IMR-90 (cell line): ENCODE measurements at regions not wholly inside any gene's neighbourhood (a gene's known extent, or its start where the extent isn't known, plus 50 kb on each side); places are given as distances from the start of the nearest gene placed in this dataset.

Experiments used
- ATAC-seq: fragments of 200-7000 bp; cut with Tn5 transposase; 2 replicates; pipeline ENCODE4 v1.9.1; 2020; ENCODE audit warnings: low read depth, mild to moderate bottlenecking, moderate library complexity
- BruUV-seq: library from RNA; stranded (reverse); fragments of 400-500 nt; replicated peaks from 2 replicates; lab custom pipeline; 2021; lab: Mats Ljungman, UMichigan
- CTCF ChIA-PET: fragments of 300-600 bp; formaldehyde crosslinking; extraction: SDS; loops from one replicate; lab custom pipeline; 2021; ENCODE audit warnings: antibody characterized with exemption; lab: Yijun Ruan, JAX
- POLR2A ChIA-PET: fragments of 300-600 bp; sonication (Branson Sonifier 250); formaldehyde crosslinking; loops from one replicate; lab custom pipeline; 2022; ENCODE audit warnings: antibody characterized with exemption; ENCODE audit not compliant: unreplicated experiment; lab: Charles Lee
- DNase-seq: peaks from one replicate; pipeline ENCODE4 v3.0.0; 2013
- H2AFZ ChIP-seq: replicated peaks from 2 replicates; pipeline ENCODE3; 2013; ENCODE audit warnings: low read length, mild to moderate bottlenecking; ENCODE audit not compliant: poor library complexity
- H2AK5ac ChIP-seq: 2 replicates; pipeline ENCODE4 v1.6.1; 2013; ENCODE audit warnings: low read depth, low read length, inconsistent platforms
- H2AK9ac ChIP-seq: replicated peaks from 2 replicates; pipeline ENCODE3; 2013; ENCODE audit warnings: mild to moderate bottlenecking, low read depth, low read length, moderate library complexity; ENCODE audit not compliant: poor library complexity
- H2BK120ac ChIP-seq: 2 replicates; pipeline ENCODE4 v1.6.1; 2013; ENCODE audit warnings: low read depth, low read length, inconsistent platforms
- H2BK15ac ChIP-seq: 3 replicates; pipeline ENCODE4 v1.6.1; 2013; ENCODE audit warnings: low read depth, low read length, inconsistent platforms
- H2BK20ac ChIP-seq: 2 replicates; pipeline ENCODE4 v1.6.1; 2013; ENCODE audit warnings: low read depth, mild to moderate bottlenecking, inconsistent platforms, low read length, moderate library complexity
- H2BK5ac ChIP-seq: 2 replicates; pipeline ENCODE4 v1.6.1; 2013; ENCODE audit warnings: mild to moderate bottlenecking, low read depth, low read length, inconsistent platforms; ENCODE audit not compliant: poor library complexity, severe bottlenecking
- H3K14ac ChIP-seq: replicated peaks from 2 replicates; pipeline ENCODE4 v1.6.1; 2013; ENCODE audit warnings: low read depth, low read length, inconsistent platforms
- H3K18ac ChIP-seq: 2 replicates; pipeline ENCODE4 v1.6.1; 2013; ENCODE audit warnings: low read depth, low read length, control low read depth
- H3K23ac ChIP-seq: 2 replicates; pipeline ENCODE4 v1.6.1; 2013; ENCODE audit warnings: low read depth, low read length, inconsistent platforms
- H3K27ac ChIP-seq: 2 replicates; pipeline ENCODE4 v1.5.1; 2013; ENCODE audit warnings: mild to moderate bottlenecking, control low read depth, low read length; ENCODE audit not compliant: insufficient read depth
- H3K27me3 ChIP-seq: 2 replicates; pipeline ENCODE4 v1.6.1; 2013; ENCODE audit warnings: low read length; ENCODE audit not compliant: control insufficient read depth, insufficient read depth
- H3K36me3 ChIP-seq: 2 replicates; pipeline ENCODE4 v1.6.1; 2013; ENCODE audit warnings: low read length, mixed read lengths; ENCODE audit not compliant: control insufficient read depth, insufficient read depth
- H3K4ac ChIP-seq: 2 replicates; pipeline ENCODE4 v1.6.1; 2013; ENCODE audit warnings: low read depth, low read length, inconsistent platforms
- H3K4me1 ChIP-seq: 2 replicates; pipeline ENCODE4 v1.6.1; 2013; ENCODE audit warnings: low read length, mixed read lengths; ENCODE audit not compliant: control insufficient read depth, insufficient read depth
- H3K4me2 ChIP-seq: 2 replicates; pipeline ENCODE4 v1.6.1; 2013; ENCODE audit warnings: low read depth, mild to moderate bottlenecking, control low read depth, low read length, moderate library complexity
- H3K4me3 ChIP-seq: 2 replicates; pipeline ENCODE4 v1.5.1; 2013; ENCODE audit warnings: low read depth, mild to moderate bottlenecking, control low read depth, low read length, moderate library complexity; ENCODE audit not compliant: insufficient read depth
- H3K56ac ChIP-seq: 2 replicates; pipeline ENCODE4 v1.6.1; 2013; ENCODE audit warnings: low read length, inconsistent platforms; ENCODE audit not compliant: insufficient read depth; ENCODE audit errors: extremely low read depth
- H3K79me1 ChIP-seq, 2 experiments: 2 replicates each; pipeline ENCODE4 v1.6.1; 2013; ENCODE audit warnings: low read length in 2 of 2, inconsistent platforms in 1 of 2, low read depth in 1 of 2
- H3K9ac ChIP-seq: 2 replicates; pipeline ENCODE4 v1.6.1; 2013; ENCODE audit warnings: low read depth, low read length, control low read depth
- H3K9me1 ChIP-seq: 2 replicates; pipeline ENCODE4 v1.6.1; 2013; ENCODE audit warnings: low read length, inconsistent platforms; ENCODE audit not compliant: insufficient read depth
- H3K9me3 ChIP-seq: 2 replicates; pipeline ENCODE4 v1.6.1; 2013; ENCODE audit warnings: low read length; ENCODE audit not compliant: control insufficient read depth, insufficient read depth
- H4K20me1 ChIP-seq: 2 replicates; pipeline ENCODE4 v1.6.1; 2013; ENCODE audit warnings: low read length, inconsistent platforms; ENCODE audit not compliant: insufficient read depth
- H4K5ac ChIP-seq: 2 replicates; pipeline ENCODE4 v1.6.1; 2013; ENCODE audit warnings: mild to moderate bottlenecking, low read depth, low read length, control low read depth
- H4K8ac ChIP-seq, 2 experiments: 2 replicates each; pipeline ENCODE4 v1.6.1; 2013; ENCODE audit warnings: low read depth in 2 of 2, low read length in 2 of 2, control low read depth in 1 of 2, inconsistent platforms in 1 of 2
- H4K91ac ChIP-seq: 2 replicates; pipeline ENCODE4 v1.6.1; 2013; ENCODE audit warnings: low read depth, low read length, inconsistent platforms; ENCODE audit not compliant: insufficient read depth
- BHLHE40 ChIP-seq: fragments of 150-350 bp; IDR thresholded peaks from 2 replicates; pipeline ENCODE4 v1.6.1; 2016; ENCODE audit warnings: mild to moderate bottlenecking, low read depth, low read length
- CEBPB ChIP-seq: IDR thresholded peaks from 2 replicates; pipeline ENCODE4 v1.6.1; 2012; ENCODE audit warnings: low read depth, low read length, improper control_type of control experiment
- CHD1 ChIP-seq: IDR thresholded peaks from 2 replicates; pipeline ENCODE4 v1.6.1; 2012; ENCODE audit warnings: low read depth, low read length, improper control_type of control experiment
- FOS ChIP-seq: fragments of 150-350 bp; IDR thresholded peaks from 2 replicates; pipeline ENCODE4 v1.6.1; 2016; ENCODE audit warnings: low read depth, low read length
- MAFK ChIP-seq: IDR thresholded peaks from 2 replicates; pipeline ENCODE4 v1.6.1; 2012; ENCODE audit warnings: low read depth, low read length, improper control_type of control experiment
- MAZ ChIP-seq: IDR thresholded peaks from 2 replicates; pipeline ENCODE4 v1.6.1; 2012; ENCODE audit warnings: low read depth, mild to moderate bottlenecking, low read length, improper control_type of control experiment, moderate library complexity, borderline replicate concordance
- MXI1 ChIP-seq: IDR thresholded peaks from 2 replicates; pipeline ENCODE4 v1.6.1; 2012; ENCODE audit warnings: low read depth, mild to moderate bottlenecking, low read length, moderate library complexity, borderline replicate concordance
- NFE2L2 ChIP-seq: fragments of 150-350 bp; IDR thresholded peaks from 2 replicates; pipeline ENCODE4 v1.6.1; 2016; ENCODE audit warnings: low read depth, mild to moderate bottlenecking, low read length
- POLR2A ChIP-seq: IDR thresholded peaks from 2 replicates; pipeline ENCODE4 v1.6.1; 2012; ENCODE audit warnings: mild to moderate bottlenecking, low read depth, low read length
- RAD21 ChIP-seq: IDR thresholded peaks from 2 replicates; pipeline ENCODE4 v1.6.1; 2012; ENCODE audit warnings: low read length, improper control_type of control experiment
- RCOR1 ChIP-seq: IDR thresholded peaks from 2 replicates; pipeline ENCODE4 v1.6.1; 2012; ENCODE audit warnings: mild to moderate bottlenecking, low read length, improper control_type of control experiment; ENCODE audit not compliant: insufficient replicate concordance
- SMC3 ChIP-seq: fragments of 150-350 bp; IDR thresholded peaks from 2 replicates; pipeline ENCODE4 v1.6.1; 2016; ENCODE audit warnings: low read depth, mild to moderate bottlenecking, antibody characterized with exemption, low read length, moderate library complexity
- WGBS, 2 experiments: methylation state at CpG; one replicate each; pipeline versions ENCODE4 v1.1.5 to v1.1.7; 2013; ENCODE audit warnings: missing lambda C conversion rate in 2 of 2; ENCODE audit not compliant: insufficient read length in 1 of 2; ENCODE audit errors: extremely low coverage in 2 of 2; 5-methylcytosine and 5-hydroxymethylcytosine counted together
- dilution Hi-C: fragments of 300-500 bp; cut with HindIII; formaldehyde crosslinking; loops from one replicate; pipeline ENCODE4 v1.14.3; 2018; ENCODE audit warnings: low sequenced_read_pairs; ENCODE audit not compliant: unreplicated experiment
- in situ Hi-C: fragments of 300-500 bp; cut with MboI; formaldehyde crosslinking; loops from 3 replicates; pipeline ENCODE4 v1.14.3; 2019; ENCODE audit warnings: low sequenced_read_pairs, inconsistent platforms, mixed read lengths
- intact Hi-C: fragments of 100-400 bp; cut with micrococcal nuclease; formaldehyde crosslinking; loops from 2 replicates; pipeline ENCODE4 v1.10.0; 2022
- TF ChIP-seq, protein P1 (sequence below): fragments of 150-350 bp; IDR thresholded peaks from 2 replicates; pipeline ENCODE4 v1.6.1; 2017; ENCODE audit warnings: mild to moderate bottlenecking, antibody characterized with exemption, low read length, low read depth
- TF ChIP-seq, protein P2 (sequence below): fragments of 150-350 bp; IDR thresholded peaks from 2 replicates; pipeline ENCODE4 v1.6.1; 2016; ENCODE audit warnings: low read depth, mild to moderate bottlenecking, low read length, moderate library complexity, borderline replicate concordance
- TF ChIP-seq, protein P3 (sequence below): conservative IDR thresholded peaks from 2 replicates; pipeline ENCODE4 v1.5.1; 2012; ENCODE audit warnings: mild to moderate bottlenecking, low read depth, low read length, improper control_type of control experiment

DNA sequence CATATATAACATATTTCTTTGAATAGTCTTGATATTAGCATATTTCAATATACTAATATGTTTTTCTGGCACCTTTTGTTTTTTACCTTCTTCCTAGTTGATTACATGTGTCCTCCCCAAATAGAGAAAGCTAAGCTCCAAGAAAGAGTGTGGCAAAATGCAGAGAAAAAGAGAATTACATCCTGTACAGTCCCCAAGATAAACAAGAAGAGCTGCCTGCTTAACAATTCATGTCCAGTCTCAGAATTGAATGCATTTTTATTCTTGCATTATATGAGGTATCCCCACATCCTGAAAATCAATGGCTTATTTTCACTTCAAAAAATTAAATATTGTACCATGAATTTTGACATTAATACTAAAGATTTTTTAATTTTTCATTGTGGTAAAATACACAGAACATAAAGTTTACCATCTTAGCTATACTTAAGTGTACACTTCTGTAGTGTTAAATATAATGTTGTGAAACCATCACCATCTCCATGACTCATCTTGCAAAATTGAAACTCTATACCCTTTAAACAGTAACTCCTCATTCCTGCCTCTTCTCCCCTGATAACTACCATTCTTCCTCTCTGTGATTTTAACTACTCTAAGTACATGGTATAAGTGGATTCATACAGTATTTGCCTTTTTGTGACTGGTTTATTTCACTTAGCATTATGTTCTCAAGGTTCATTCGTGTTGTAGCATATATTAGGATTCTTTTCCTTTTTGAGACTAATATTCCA lies 490.3 kb downstream of the COL12A1 start:
- Histone ChIP-seq H3K4me1 (peaks cover 1% of the 10 kb centered on the region; the same call in 1 of the 2 replicates), H3K56ac (no peak overlapping the region), H3K9ac (no peak overlapping the region), H3K36me3 (no peaks in the 10 kb centered on the region), H3K79me1 (no peaks in the 10 kb centered on the region), H2BK15ac (0 out of 3 replicates have a peak overlapping the region, but pooled peaks have one; percentile 7), H2AK5ac (no peak overlapping the region), H4K20me1 (no peaks in the 10 kb centered on the region), H3K4me2 (no peak overlapping the region), H2BK5ac (peak overlapping the region; percentile 38), H4K5ac (no peak overlapping the region), H3K9me3 (peaks cover 3% of the 10 kb centered on the region; the same call in 1 of the 2 replicates), H3K4me3 (no peak overlapping the region), H3K4ac (no peak overlapping the region), H3K27ac (no peak overlapping the region; the same call in 1 of the 2 replicates), H2AFZ (no peak overlapping the region), H4K91ac (no peak overlapping the region), H3K14ac (no peak overlapping the region), H2BK120ac (no peak overlapping the region), H3K23ac (no peak overlapping the region), H4K8ac (no peak overlapping the region), H3K18ac (0 out of 2 replicates have a peak overlapping the region, but pooled peaks have one; percentile 29), H2AK9ac (no peak overlapping the region), H2BK20ac (no peak overlapping the region), H3K9me1 (no peaks in the 10 kb centered on the region), H3K27me3 (no peaks in the 10 kb centered on the region)
- dilution Hi-C loops, result no loop called here
- in situ Hi-C loops, result no loop called here
- no CpG with 5 or more reads among the region's 1 CpG for WGBS, 2 experiments
- no TSS peak for BruUV-seq
- peak; percentile 98 for ATAC-seq
- CTCF ChIA-PET, result no interaction called here
- DNase-seq, result peak; percentile 79
- POLR2A ChIA-PET, result no interaction called here
- intact Hi-C loops, result no loop called here
- TF ChIP-seq CHD1, result no peak
- TF ChIP-seq CEBPB, result peak; percentile 89
- no peak for TF ChIP-seq MXI1
- TF ChIP-seq, protein P1, sequence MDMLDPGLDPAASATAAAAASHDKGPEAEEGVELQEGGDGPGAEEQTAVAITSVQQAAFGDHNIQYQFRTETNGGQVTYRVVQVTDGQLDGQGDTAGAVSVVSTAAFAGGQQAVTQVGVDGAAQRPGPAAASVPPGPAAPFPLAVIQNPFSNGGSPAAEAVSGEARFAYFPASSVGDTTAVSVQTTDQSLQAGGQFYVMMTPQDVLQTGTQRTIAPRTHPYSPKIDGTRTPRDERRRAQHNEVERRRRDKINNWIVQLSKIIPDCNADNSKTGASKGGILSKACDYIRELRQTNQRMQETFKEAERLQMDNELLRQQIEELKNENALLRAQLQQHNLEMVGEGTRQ, result no peak
- TF ChIP-seq MAZ, result no peak
- no peak for TF ChIP-seq NFE2L2
- TF ChIP-seq, protein P2, sequence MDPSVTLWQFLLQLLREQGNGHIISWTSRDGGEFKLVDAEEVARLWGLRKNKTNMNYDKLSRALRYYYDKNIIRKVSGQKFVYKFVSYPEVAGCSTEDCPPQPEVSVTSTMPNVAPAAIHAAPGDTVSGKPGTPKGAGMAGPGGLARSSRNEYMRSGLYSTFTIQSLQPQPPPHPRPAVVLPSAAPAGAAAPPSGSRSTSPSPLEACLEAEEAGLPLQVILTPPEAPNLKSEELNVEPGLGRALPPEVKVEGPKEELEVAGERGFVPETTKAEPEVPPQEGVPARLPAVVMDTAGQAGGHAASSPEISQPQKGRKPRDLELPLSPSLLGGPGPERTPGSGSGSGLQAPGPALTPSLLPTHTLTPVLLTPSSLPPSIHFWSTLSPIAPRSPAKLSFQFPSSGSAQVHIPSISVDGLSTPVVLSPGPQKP, result no peak
- TF ChIP-seq SMC3, result no peak
- TF ChIP-seq FOS, result 0 out of 2 replicates have a peak, but pooled peaks have one; percentile 51
- no peak for TF ChIP-seq RAD21
- TF ChIP-seq POLR2A, result no peak
- TF ChIP-seq, protein P3, sequence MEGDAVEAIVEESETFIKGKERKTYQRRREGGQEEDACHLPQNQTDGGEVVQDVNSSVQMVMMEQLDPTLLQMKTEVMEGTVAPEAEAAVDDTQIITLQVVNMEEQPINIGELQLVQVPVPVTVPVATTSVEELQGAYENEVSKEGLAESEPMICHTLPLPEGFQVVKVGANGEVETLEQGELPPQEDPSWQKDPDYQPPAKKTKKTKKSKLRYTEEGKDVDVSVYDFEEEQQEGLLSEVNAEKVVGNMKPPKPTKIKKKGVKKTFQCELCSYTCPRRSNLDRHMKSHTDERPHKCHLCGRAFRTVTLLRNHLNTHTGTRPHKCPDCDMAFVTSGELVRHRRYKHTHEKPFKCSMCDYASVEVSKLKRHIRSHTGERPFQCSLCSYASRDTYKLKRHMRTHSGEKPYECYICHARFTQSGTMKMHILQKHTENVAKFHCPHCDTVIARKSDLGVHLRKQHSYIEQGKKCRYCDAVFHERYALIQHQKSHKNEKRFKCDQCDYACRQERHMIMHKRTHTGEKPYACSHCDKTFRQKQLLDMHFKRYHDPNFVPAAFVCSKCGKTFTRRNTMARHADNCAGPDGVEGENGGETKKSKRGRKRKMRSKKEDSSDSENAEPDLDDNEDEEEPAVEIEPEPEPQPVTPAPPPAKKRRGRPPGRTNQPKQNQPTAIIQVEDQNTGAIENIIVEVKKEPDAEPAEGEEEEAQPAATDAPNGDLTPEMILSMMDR, result no peak
- no peak for TF ChIP-seq MAFK
- TF ChIP-seq RCOR1, result no peak
- TF ChIP-seq BHLHE40, result no peak
